GM21381 (cell line): ENCODE measurements at regions not wholly inside any gene's neighbourhood (a gene's known extent, or its start where the extent isn't known, plus 50 kb on each side); places are given as distances from the start of the nearest gene placed in this dataset.

Source experiments
- ATAC-seq: cut with Tn5 transposase; IDR thresholded peaks from one replicate; pipeline ENCODE4 v1.9.1; 2021; ENCODE audit warnings: mild to moderate bottlenecking, moderate library complexity; ENCODE audit not compliant: unreplicated experiment

- ATAC-seq = no peak
Measured at GRCh38 chr19:28948026-28948425, 264.9 kb downstream of the UQCRFS1 start.

DNA sequence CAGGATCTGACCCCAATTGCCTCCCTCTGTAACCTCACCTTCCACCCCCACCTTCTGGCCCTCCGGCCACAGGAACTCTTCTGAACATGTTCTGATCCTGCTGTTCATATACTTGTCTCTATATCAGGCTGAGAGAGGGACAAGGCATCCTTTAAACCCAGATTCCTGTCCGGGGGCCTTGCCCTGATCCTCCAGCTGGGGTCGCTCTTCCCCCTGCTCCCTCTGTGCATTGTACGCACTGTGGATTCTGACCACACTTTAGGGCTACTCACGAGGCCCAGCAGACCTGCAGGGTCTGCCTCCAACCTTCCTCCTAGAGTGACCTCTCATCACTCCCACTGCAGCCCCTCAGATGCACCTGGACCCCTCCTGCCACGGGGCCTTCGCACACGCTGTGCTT lies 269.3 kb downstream of the UQCRFS1 start:
- no peak for ATAC-seq

DNA sequence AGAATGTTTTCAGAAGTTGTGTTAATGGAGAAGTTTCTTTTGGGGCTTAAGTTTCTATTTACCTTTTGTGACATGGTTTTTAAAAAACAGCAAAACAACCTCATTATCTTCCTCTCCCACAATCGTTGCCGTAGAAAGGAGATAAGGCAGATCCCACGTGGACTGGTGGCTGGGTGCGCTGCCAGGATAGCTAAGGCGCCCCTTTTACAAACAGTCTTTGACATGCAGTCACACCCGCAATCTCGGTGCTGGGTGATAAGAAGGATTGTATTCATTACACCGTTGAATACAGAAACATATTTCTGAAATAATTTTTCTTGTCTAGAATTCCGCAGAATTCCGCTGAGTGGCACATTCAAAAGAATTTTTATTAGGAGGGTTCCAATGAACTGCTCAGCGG lies 271.1 kb downstream of the UQCRFS1 start:
- no peak for ATAC-seq

- no peak for ATAC-seq
Measured at GRCh38 chr19:28940751-28941500, 272.0 kb downstream of the UQCRFS1 start.

GRCh38 chr19:28939236-28939635 lies 273.7 kb downstream of the UQCRFS1 start:
- no peak for ATAC-seq

DNA sequence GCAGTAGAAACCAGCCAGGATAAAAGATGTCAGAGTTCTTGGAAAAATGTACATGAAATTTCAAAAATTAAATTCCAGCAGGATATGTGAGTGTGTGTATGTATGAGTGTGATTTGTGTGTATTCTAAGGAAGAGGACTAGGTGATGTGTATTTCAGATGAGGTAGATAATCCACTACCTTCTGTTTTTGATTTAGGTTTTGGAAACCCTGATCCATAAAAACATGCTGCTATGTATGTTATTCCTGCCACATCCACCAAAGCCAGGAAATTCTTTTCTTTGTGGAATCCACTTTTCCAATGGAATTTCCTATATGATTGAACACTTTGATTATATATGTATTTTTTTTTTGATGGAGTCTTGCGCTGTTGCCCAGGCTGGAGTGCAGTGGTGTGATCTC lies 276.9 kb downstream of the UQCRFS1 start:
- ATAC-seq = no peak

DNA sequence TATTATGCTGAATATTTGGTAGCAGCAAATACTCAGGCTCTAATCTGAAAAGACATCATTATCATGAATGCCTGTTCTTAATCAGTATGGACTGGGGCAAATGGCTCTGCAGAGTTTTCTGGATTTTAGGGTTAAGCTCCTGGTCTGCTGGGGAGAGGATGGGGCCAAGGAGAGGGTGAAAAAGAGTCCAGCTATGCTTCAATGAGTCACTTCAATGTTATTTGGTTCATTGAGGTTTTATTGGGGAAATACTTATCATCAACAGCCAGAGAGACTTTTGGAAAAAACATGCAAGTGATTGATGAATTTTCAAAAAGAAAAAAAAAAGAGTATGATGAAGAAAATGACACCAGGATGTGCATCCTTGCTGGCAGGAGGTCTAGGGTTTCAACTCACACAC lies 278.3 kb downstream of the UQCRFS1 start:
- ATAC-seq = no peak

DNA sequence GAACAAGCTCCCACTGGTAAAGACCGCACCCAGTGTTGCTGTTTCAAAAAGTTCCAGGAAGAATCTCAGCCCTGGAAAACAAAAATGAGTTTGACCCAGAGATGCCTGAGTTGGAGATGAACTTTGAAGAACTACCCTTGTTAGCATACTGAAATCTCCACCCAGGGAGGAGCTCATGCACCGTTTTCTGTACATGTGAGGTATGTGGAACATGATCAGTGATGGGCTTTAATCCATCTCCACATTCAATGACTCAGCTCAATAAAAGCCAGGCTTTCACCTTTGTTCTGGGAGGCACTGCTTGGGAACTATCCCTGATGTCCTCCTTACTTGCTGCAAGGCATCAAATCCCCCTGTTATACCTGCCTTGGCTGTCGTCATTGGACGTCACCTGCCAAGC lies 279.9 kb downstream of the UQCRFS1 start:
- ATAC-seq = no peak

DNA sequence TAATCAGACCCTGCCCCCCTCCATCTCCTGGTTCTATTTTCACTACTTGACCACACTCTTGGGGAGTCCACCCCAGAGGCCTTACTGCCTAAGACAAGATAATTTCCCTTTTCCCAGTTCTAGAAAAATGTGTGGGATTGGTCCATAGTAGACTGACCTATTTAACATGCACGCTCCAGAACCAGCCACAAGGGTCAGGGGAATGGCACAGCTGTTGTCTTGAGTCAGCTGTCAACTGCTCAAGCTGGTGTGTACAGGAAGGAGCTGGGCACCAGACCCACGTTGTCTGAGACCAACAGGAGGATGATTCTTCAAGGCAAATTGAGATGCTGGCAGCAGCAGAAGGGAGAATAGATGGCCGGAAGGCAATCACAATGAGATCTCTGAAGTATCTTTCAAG lies 280.5 kb downstream of the UQCRFS1 start:
- ATAC-seq = no peak

GRCh38 chr19:28929006-28929405 lies 283.9 kb downstream of the UQCRFS1 start:
- ATAC-seq = no peak

GRCh38 chr19:28927456-28927855 lies 285.5 kb downstream of the UQCRFS1 start:
- ATAC-seq = no peak

- ATAC-seq = no peak
Measured at GRCh38 chr19:28920269-28921066, 292.5 kb downstream of the UQCRFS1 start.

DNA sequence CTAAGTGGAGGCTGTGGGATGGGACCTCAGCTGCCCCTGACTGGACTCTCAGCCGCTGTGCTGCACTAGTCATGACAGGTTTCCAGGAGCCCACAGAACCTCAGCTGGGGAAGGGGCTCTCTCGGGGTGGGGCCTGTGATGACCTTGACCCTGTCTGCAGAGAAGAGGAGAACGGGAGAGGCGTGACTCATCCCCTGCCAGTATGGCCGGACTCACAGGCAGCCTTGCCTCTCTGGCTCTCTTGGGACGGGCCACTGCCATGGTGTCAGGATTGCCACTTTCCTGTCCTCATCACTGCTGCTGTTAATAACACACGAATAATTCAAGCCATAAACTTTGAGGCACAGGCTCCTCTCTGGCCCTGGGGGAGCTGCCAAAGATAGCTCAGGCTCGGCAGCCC lies 295.3 kb downstream of the UQCRFS1 start:
- no peak for ATAC-seq

GRCh38 chr19:28915737-28916460 lies 297.1 kb downstream of the UQCRFS1 start:
- no peak for ATAC-seq

- no peak for ATAC-seq
Measured at GRCh38 chr19:28915202-28915601, 297.7 kb downstream of the UQCRFS1 start.

DNA sequence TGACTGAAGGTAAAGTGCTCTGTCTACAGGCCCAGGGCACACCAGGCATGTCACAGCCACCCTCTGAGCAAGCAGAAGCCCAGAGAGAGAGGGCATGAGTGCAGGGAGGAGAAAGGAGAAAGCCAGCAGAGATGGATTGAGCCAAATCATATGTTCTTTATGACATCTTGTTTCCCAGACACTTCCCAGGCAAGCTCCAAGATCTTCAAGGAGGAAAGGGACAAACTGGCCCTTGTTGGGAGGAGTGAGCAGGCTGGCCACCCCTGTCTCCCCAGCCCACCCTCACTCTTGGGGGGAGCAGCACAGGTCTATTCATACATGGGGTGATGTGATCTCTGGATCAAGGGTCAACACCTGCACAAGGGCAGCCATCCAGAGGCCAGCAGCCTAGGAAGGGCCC lies 298.8 kb downstream of the UQCRFS1 start:
- no peak for ATAC-seq

- ATAC-seq = no peak
Measured at GRCh38 chr19:28913626-28914025, 299.3 kb downstream of the UQCRFS1 start.

DNA sequence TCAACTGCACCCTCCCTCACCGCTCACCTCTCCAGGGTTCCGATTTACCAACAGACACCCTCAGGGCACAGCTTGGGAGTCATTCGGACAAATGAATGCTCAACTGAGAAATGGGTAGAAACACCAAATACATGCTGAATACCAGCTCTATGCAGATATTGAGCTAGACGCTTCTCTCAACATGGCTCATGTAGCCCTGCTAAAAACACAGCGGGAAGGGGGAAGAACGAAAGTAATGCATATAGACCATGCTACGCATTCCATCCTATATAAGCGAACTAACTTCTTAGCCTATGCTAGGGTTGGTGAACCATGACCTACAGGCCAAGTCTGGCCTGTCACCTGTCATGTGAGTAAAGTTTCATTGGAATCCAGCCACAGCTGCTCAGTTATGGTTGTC lies 304.0 kb downstream of the UQCRFS1 start:
- no peak for ATAC-seq

DNA sequence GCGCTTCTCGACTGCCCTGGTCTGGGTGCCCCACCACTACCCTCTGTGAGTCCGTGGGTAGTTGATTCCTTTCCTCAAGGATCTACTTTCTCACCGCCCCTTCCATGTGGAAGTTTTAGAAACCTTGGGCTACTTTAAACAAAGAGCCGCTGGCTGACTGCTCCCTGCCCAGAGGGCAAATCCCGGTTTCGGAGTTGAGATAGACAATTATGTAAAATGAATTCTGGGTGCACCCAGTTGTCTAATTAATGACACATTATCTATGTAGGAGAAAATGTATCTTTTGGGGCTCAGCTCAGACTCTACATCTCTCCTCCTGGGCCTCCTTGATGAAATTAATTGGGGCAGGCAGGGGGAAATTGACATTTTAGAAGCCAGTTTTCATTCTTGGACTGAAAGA lies 305.4 kb downstream of the UQCRFS1 start:
- ATAC-seq = no peak

GRCh38 chr19:28905996-28906395 lies 307.0 kb downstream of the UQCRFS1 start:
- ATAC-seq = no peak

GRCh38 chr19:28899703-28900102 lies 313.2 kb downstream of the UQCRFS1 start:
- ATAC-seq = no peak

DNA sequence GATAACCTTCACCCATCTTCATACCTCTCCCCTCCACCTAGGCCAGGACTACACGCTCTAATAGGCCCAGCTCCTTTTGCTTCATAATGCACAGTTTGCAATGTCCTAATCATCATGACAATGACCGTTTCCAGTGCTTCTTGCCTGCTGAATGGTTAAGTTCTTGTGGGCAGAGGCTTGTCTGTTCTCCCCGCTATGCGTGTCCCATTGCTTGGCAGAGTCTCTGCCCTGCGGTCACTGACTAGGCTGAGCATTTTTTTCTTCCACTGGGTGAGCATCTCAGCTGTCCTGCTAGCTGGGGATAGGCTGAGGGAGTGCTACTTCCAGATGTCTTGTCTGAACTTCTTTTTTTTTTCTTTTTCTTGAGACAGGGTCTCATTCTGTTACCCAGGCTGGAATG lies 314.7 kb downstream of the UQCRFS1 start:
- ATAC-seq = no peak
